GM18868 (cell line): ENCODE measurements at regions not wholly inside any gene's neighbourhood (a gene's known extent, or its start where the extent isn't known, plus 50 kb on each side); places are given as distances from the start of the nearest gene placed in this dataset.

Source experiments
- ATAC-seq: cut with Tn5 transposase; IDR thresholded peaks from one replicate; pipeline ENCODE4 v1.9.1; 2021; ENCODE audit warnings: mild to moderate bottlenecking, moderate library complexity; ENCODE audit not compliant: unreplicated experiment

- ATAC-seq, result peak; percentile 51
Observed at GRCh38 chr4:136329042-136329662, 1203.1 kb downstream of the PCDH18 start.

- no peak for ATAC-seq
Observed at GRCh38 chr4:136328131-136328530, 1204.2 kb downstream of the PCDH18 start.

- ATAC-seq, result no peak
Observed at GRCh38 chr4:136320465-136320813, 1211.9 kb downstream of the PCDH18 start.

DNA sequence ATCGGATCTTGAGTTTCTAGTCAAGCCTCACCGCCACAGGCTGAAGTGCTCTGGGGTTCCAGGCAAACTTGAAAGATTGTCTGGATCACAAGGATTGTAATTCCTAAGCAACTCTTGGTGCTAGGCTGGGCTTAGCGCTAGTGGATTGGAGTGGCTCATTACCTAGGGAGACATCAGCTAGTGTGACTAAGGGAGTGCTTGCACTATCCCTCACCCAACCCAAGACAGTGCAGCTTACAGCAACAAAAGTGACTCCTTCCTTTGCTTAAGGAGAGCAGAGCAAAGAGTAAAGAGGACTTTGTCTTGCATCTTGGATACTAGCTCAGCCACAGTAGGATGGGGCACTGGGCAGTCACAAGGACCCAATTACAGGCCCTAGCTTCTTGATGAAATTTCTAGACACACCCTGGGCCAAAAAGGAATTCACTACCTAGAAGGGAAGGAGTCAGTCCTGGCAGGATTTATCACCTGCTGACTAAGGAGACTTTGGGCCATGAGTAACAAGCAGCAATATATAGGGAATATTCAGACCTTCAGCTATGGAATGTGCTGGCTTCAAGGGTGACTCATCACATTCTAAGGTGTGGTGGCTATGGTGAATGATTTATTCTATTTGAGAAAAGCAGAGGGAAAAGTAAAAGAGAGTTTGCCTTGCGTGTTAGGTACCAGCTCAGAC is 1212.4 kb downstream of the PCDH18 start:
- no peak for ATAC-seq

- ATAC-seq, result no peak
Observed at GRCh38 chr4:136316961-136317360, 1215.3 kb downstream of the PCDH18 start.

- no peak for ATAC-seq
Observed at GRCh38 chr4:136314686-136315085, 1217.6 kb downstream of the PCDH18 start.

DNA sequence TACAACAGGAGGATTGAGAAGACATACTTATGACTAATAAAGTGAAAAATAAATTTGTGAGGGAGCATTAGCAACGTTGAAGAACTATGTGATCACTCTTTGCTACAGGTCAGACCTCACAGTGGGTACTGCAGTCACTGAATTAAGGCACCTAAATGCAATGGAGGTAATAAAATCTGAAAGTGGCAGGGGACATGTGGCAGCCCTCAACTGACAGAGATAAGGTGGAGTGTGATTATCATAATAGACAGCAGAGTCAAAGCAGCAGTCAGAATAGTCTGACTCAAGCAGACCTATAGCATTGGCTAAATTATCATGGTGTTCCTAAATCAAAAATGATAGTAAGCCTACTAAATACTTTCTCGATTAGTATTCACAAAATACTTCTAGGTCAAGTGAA is 1220.5 kb downstream of the PCDH18 start:
- no peak for ATAC-seq

DNA sequence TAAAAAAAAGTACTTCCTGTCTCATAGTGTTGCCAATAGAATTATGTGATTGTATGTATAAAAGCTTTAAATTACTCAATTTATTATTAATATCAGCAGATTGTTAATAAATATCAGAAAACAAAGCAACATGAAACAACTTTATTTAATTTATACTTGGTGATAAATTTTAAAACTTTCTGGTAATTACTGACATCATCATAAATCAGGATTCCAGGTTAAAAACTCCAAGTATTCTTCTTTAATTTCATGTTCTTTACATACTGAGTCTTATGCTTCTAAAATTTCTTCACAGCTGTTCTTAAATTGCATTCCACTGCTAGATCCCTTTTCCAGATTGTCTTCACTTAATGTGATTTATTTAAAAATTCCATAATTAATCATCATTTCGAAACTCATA is 1224.5 kb downstream of the PCDH18 start:
- no peak for ATAC-seq

- ATAC-seq, result no peak
Observed at GRCh38 chr4:136306361-136306760, 1225.9 kb downstream of the PCDH18 start.

GRCh38 chr4:136302566-136302965 is 1229.7 kb downstream of the PCDH18 start:
- no peak for ATAC-seq

GRCh38 chr4:136301749-136302495 is 1230.4 kb downstream of the PCDH18 start:
- ATAC-seq, result no peak

GRCh38 chr4:136283977-136284376 is 1248.3 kb downstream of the PCDH18 start:
- ATAC-seq, result no peak

- no peak for ATAC-seq
Observed at GRCh38 chr4:136281889-136282288, 1250.4 kb downstream of the PCDH18 start.

- ATAC-seq, result no peak
Observed at GRCh38 chr4:136281307-136281706, 1251.0 kb downstream of the PCDH18 start.

GRCh38 chr4:136277741-136278140 is 1254.6 kb downstream of the PCDH18 start:
- ATAC-seq, result no peak

DNA sequence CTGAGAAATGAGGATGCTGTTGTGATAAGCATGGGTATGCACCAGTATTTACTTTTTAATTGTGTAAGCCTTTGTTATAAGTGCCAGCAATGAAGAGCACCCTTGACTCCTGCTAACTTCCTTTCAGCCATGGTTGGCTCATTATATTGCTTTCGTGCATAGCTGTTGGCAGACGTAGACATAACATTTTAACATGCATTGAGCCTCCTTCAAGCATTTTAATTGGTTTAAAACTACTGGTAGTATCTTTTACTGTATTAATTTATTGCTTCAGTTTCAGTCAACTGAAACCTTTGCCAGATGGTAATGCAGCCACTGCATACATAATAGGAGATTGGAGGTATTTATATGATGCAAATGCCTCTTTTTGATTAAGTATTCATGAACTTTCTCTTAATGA is 1285.4 kb downstream of the PCDH18 start:
- ATAC-seq, result no peak

DNA sequence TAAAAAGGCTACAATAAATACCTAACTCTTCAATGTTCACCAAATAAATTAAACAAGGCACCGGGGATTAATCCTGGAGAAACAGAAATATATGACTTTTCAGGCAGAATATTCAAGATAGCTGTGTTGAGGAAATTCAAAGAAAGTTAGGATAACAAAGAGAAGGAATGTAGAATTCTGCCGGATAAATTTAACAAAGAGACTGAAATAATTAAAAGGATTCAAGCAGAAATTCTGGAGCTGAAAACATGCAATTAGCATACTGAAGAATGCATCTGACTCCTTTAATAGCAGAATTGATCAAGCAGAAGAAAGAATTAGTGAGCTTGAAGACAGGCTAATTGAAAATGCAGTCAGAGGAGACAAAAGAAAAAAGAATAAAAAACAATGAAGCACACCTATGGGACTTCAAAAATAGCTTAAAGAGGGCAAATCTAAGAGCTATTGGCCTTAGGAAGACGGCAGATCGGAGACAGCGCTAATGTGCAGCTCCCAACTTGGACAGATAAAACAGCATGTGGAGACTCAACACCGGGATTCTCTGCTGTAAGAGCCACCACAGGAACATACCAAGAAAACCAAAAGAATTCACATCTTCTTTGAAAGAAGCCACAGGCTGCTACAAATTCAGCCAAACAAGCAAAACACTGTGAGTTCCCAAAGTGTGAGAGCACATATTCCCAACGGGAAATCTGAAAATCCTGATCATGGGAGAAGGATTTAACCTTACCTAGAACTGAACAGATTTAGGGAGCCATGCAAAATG is 1290.9 kb downstream of the PCDH18 start:
- ATAC-seq, result no peak

GRCh38 chr4:136227315-136227714 is 1305.0 kb downstream of the PCDH18 start:
- no peak for ATAC-seq

- no peak for ATAC-seq
Observed at GRCh38 chr4:136219592-136220125, 1312.6 kb downstream of the PCDH18 start.

- ATAC-seq, result no peak
Observed at GRCh38 chr4:136203199-136203598, 1329.1 kb downstream of the PCDH18 start.

GRCh38 chr4:136198358-136198757 is 1333.9 kb downstream of the PCDH18 start:
- no peak for ATAC-seq
